ENCODE measurements at regions not wholly inside any gene's neighbourhood (a gene's known extent, or its start where the extent isn't known, plus 50 kb on each side); places are given as distances from the start of the nearest gene placed in this dataset.

- no peak overlapping the region for H3K4me3 ChIP-seq
- TF ChIP-seq POLR2A (IDR thresholded peaks at IDR 0.05) = no peak
- TF ChIP-seq, protein P1, sequence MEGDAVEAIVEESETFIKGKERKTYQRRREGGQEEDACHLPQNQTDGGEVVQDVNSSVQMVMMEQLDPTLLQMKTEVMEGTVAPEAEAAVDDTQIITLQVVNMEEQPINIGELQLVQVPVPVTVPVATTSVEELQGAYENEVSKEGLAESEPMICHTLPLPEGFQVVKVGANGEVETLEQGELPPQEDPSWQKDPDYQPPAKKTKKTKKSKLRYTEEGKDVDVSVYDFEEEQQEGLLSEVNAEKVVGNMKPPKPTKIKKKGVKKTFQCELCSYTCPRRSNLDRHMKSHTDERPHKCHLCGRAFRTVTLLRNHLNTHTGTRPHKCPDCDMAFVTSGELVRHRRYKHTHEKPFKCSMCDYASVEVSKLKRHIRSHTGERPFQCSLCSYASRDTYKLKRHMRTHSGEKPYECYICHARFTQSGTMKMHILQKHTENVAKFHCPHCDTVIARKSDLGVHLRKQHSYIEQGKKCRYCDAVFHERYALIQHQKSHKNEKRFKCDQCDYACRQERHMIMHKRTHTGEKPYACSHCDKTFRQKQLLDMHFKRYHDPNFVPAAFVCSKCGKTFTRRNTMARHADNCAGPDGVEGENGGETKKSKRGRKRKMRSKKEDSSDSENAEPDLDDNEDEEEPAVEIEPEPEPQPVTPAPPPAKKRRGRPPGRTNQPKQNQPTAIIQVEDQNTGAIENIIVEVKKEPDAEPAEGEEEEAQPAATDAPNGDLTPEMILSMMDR (IDR thresholded peaks at IDR 0.05) = no peak
- no peaks in the 10 kb centered on the region for H3K4me1 ChIP-seq
- no peaks in the 10 kb centered on the region for H3K36me3 ChIP-seq
- H3K27ac ChIP-seq = no peak overlapping the region
- H3K27me3 ChIP-seq = no peaks in the 10 kb centered on the region
- 29% methylated on average over 1 of the region's 1 CpG; no CpG with 5 or more reads in 1 of the 2 donors for WGBS, 2 donors
- intact Hi-C loops (cut with DNase I) = no loop called here
- H3K9me3 ChIP-seq = no peaks in the 10 kb centered on the region
- no peak for DNase-seq
Measured at GRCh38 chr4:81826335-81826734, 354.6 kb upstream of the RASGEF1B start.

DNA sequence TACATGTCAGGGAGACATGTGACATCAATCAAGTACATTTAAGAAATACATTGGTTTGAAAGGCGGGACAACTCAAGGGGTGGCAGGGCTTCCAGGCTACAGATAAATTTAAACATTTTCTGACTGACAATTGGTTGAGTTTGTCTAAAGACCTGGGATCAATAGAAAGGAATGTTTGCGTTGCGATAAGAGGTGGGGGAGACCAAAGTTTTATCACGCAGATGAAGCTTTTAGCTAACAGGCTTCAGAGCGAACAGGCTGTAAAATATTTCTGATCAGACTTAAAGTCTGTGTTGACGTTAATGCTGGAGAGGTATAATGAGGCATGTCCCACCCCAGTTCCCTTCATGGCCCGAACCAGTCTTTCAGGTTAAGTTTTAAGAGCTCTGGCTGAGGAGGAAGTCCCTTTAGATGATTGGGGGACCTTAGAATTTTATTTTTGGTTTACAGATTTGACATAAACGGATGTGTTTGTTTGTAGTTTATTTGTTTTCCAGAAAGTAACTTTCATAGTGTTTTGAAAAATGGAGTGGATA is 346.7 kb upstream of the RASGEF1B start:
- Histone ChIP-seq H3K27ac (no peak overlapping the region), H3K27me3 (no peaks in the 10 kb centered on the region), H3K4me3 (no peak overlapping the region), H3K36me3 (no peaks in the 10 kb centered on the region), H3K9me3 (no peaks in the 10 kb centered on the region), H3K4me1 (peaks cover 0 to 11% (median 0%) of the 10 kb centered on the region in 3 donors)
- intact Hi-C loops (cut with DNase I) = no loop called here
- 75 to 88% methylated on average over 8 of the region's 8 CpGs for WGBS, 2 donors
- TF ChIP-seq, protein P1 (IDR thresholded peaks at IDR 0.05) = no peak
- no peak for TF ChIP-seq POLR2A (IDR thresholded peaks at IDR 0.05)
- no peak for DNase-seq

- Histone ChIP-seq H3K36me3 (no peaks in the 10 kb centered on the region), H3K27ac (no peak overlapping the region), H3K9me3 (no peaks in the 10 kb centered on the region), H3K27me3 (no peaks in the 10 kb centered on the region), H3K4me3 (no peak overlapping the region), H3K4me1 (peaks cover 0 to 11% (median 0%) of the 10 kb centered on the region in 3 donors)
- TF ChIP-seq, protein P1 (IDR thresholded peaks at IDR 0.05) = no peak
- no peak for TF ChIP-seq POLR2A (IDR thresholded peaks at IDR 0.05)
- intact Hi-C loops (cut with DNase I) = no loop called here
- 86 to 89% methylated on average over 3 of the region's 3 CpGs for WGBS, 2 donors
- no peak for DNase-seq
Measured at GRCh38 chr4:81816031-81816761, 344.5 kb upstream of the RASGEF1B start.

- no peaks in the 10 kb centered on the region for H3K36me3 ChIP-seq
- 58 to 72% methylated on average over 3 of the region's 3 CpGs for WGBS, 2 donors
- no peaks in the 10 kb centered on the region for H3K9me3 ChIP-seq
- no peak for DNase-seq
- no peaks in the 10 kb centered on the region for H3K27me3 ChIP-seq
- H3K27ac ChIP-seq = peak overlapping the region in 2 of 4 donors; percentile 42 to 55
- intact Hi-C loops (cut with DNase I) = no loop called here
- H3K4me3 ChIP-seq = no peak overlapping the region
- TF ChIP-seq, protein P1 (IDR thresholded peaks at IDR 0.05) = no peak
- no peak for TF ChIP-seq POLR2A (IDR thresholded peaks at IDR 0.05)
- H3K4me1 ChIP-seq = peaks cover 0 to 11% (median 0%) of the 10 kb centered on the region in 3 donors
Measured at GRCh38 chr4:81814987-81815541, 343.4 kb upstream of the RASGEF1B start.

DNA sequence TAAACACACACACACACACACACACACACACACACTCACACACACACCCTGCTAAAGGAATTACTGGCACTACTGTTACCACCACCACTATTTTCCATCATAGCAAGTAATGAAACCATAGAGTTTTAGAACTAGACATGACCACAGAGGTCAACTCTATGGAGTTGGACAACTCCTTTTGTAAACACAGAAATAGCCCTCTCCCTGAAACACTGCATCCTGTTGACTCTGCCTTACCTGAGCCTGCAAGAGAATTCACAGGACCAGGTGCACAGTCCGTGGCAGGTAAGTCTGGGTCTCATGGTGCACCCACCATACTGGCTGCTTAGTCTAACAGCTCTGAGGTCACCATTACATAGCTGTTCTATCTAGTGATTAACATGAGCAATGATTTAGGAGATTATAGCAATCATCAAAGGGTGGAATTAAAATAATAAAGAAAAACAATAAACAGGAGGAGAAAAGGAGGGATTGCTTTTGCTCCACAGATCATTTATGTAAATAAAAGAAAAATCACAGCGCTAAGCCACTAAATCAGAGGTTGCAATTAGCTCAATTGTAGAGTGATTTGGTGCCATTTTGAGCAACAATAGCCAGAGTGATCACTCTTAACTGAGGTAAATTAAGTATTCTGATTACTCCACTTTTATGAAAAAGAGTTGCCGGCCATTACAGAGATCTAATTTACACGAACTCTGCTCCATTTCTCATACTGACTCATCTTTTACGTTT is 340.0 kb upstream of the RASGEF1B start:
- intact Hi-C loops (cut with DNase I) = no loop called here
- Histone ChIP-seq H3K4me3 (no peak overlapping the region), H3K36me3 (no peaks in the 10 kb centered on the region), H3K9me3 (no peaks in the 10 kb centered on the region), H3K4me1 (peaks cover 8 to 25% (median 9%) of the 10 kb centered on the region in 3 donors), H3K27me3 (no peaks in the 10 kb centered on the region), H3K27ac (no peak overlapping the region)
- no peak for DNase-seq
- 81 to 85% methylated on average over 5 of the region's 5 CpGs for WGBS, 2 donors
- TF ChIP-seq, protein P1 (IDR thresholded peaks at IDR 0.05) = no peak
- TF ChIP-seq POLR2A (IDR thresholded peaks at IDR 0.05) = no peak

Data from esophagus squamous epithelium (tissue), 5 donors.